ENCODE measurements at regions not wholly inside any gene's neighbourhood (a gene's known extent, or its start where the extent isn't known, plus 50 kb on each side); places are given as distances from the start of the nearest gene placed in this dataset.

- H3K27ac ChIP-seq = no peak overlapping the region
- no peaks in the 10 kb centered on the region for H3K4me1 ChIP-seq
- no peaks in the 10 kb centered on the region for H3K27me3 ChIP-seq
- DNase-seq = no peak
- no peaks in the 10 kb centered on the region for H3K36me3 ChIP-seq
- intact Hi-C loops (cut with DNase I) = no loop called here
- TF ChIP-seq, protein P1, sequence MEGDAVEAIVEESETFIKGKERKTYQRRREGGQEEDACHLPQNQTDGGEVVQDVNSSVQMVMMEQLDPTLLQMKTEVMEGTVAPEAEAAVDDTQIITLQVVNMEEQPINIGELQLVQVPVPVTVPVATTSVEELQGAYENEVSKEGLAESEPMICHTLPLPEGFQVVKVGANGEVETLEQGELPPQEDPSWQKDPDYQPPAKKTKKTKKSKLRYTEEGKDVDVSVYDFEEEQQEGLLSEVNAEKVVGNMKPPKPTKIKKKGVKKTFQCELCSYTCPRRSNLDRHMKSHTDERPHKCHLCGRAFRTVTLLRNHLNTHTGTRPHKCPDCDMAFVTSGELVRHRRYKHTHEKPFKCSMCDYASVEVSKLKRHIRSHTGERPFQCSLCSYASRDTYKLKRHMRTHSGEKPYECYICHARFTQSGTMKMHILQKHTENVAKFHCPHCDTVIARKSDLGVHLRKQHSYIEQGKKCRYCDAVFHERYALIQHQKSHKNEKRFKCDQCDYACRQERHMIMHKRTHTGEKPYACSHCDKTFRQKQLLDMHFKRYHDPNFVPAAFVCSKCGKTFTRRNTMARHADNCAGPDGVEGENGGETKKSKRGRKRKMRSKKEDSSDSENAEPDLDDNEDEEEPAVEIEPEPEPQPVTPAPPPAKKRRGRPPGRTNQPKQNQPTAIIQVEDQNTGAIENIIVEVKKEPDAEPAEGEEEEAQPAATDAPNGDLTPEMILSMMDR (IDR thresholded peaks at IDR 0.05) = no peak
- TF ChIP-seq POLR2A (IDR thresholded peaks at IDR 0.05) = no peak
- no peak overlapping the region for H3K4me3 ChIP-seq
- no peaks in the 10 kb centered on the region for H3K9me3 ChIP-seq
Observed at GRCh38 chr6:47118611-47119010, 76.5 kb upstream of the ADGRF1 start.

GRCh38 chr6:47117314-47117713 is 75.2 kb upstream of the ADGRF1 start:
- WGBS, 2 donors = 88 to 90% methylated on average over 5 of the region's 5 CpGs
- Histone ChIP-seq H3K4me3 (no peak overlapping the region), H3K4me1 (no peaks in the 10 kb centered on the region), H3K27ac (no peak overlapping the region), H3K27me3 (no peaks in the 10 kb centered on the region), H3K9me3 (no peaks in the 10 kb centered on the region), H3K36me3 (no peaks in the 10 kb centered on the region)
- TF ChIP-seq POLR2A (IDR thresholded peaks at IDR 0.05) = no peak
- TF ChIP-seq, protein P1 (IDR thresholded peaks at IDR 0.05) = no peak
- intact Hi-C loops (cut with DNase I) = no loop called here
- no peak for DNase-seq

DNA sequence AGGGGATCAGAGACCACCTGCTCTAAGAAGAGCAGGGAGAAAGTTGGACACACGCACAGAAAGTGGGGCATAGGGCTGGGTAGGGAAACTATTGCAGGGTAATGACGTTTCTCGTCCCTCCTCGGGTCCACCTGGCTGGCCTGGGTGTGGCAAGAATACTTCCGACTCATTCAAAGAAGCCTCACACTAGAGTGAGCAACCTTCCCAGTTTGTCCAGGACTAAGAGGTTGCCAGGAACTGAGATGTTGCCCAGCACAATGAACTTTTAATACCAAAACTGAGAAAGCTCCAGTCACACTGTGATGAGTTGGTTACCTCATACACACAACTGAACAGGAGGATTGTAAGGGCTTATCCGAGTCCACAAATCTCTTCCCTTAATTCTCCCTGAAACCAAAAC is 74.5 kb upstream of the ADGRF1 start:
- DNase-seq = no peak
- Histone ChIP-seq H3K4me3 (no peak overlapping the region), H3K4me1 (no peaks in the 10 kb centered on the region), H3K9me3 (no peaks in the 10 kb centered on the region), H3K27ac (no peak overlapping the region), H3K27me3 (no peaks in the 10 kb centered on the region), H3K36me3 (no peaks in the 10 kb centered on the region)
- WGBS, 2 donors = 86 to 89% methylated on average over 6 of the region's 6 CpGs
- TF ChIP-seq, protein P1 (IDR thresholded peaks at IDR 0.05) = no peak
- no peak for TF ChIP-seq POLR2A (IDR thresholded peaks at IDR 0.05)
- intact Hi-C loops (cut with DNase I) = no loop called here

GRCh38 chr6:47116086-47116485 is 74.0 kb upstream of the ADGRF1 start:
- 73 to 81% methylated on average over 2 of the region's 2 CpGs for WGBS, 2 donors
- no peak for TF ChIP-seq POLR2A (IDR thresholded peaks at IDR 0.05)
- intact Hi-C loops (cut with DNase I) = no loop called here
- Histone ChIP-seq H3K9me3 (no peaks in the 10 kb centered on the region), H3K36me3 (no peaks in the 10 kb centered on the region), H3K27ac (no peak overlapping the region), H3K4me1 (no peaks in the 10 kb centered on the region), H3K4me3 (no peak overlapping the region), H3K27me3 (no peaks in the 10 kb centered on the region)
- DNase-seq = no peak

GRCh38 chr6:47114460-47114859 is 72.3 kb upstream of the ADGRF1 start:
- H3K4me3 ChIP-seq = no peak overlapping the region
- DNase-seq = no peak
- H3K36me3 ChIP-seq = no peaks in the 10 kb centered on the region
- H3K27me3 ChIP-seq = no peaks in the 10 kb centered on the region
- WGBS, 2 donors = 83 to 87% methylated on average over 4 of the region's 4 CpGs
- intact Hi-C loops (cut with DNase I) = no loop called here
- no peak overlapping the region for H3K27ac ChIP-seq
- H3K9me3 ChIP-seq = no peaks in the 10 kb centered on the region
- H3K4me1 ChIP-seq = no peaks in the 10 kb centered on the region
- TF ChIP-seq POLR2A (IDR thresholded peaks at IDR 0.05) = no peak
- TF ChIP-seq, protein P1 (IDR thresholded peaks at IDR 0.05) = no peak

DNA sequence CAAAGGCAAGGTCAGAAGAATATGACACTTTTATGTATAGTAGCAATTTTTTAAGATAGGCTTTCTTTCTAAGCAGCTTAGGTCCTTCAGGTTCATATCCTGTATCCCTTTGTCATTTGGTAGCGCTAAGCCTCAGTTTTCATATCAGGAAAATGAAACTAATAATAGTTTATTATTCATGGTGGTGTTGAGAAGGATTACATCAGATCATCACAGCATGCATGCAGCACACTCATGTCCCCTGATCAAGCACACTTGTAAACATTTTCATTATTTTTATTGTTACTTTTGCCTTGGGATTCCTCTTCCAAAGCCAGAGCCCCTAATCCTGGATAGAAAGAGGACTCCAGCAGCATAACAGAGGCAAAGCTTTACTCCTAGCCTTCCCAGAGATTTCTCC is 70.2 kb upstream of the ADGRF1 start:
- WGBS, 2 donors = 92 to 100% methylated on average over 1 of the region's 1 CpG
- H3K27ac ChIP-seq = no peak overlapping the region
- no peaks in the 10 kb centered on the region for H3K9me3 ChIP-seq
- intact Hi-C loops (cut with DNase I) = no loop called here
- no peaks in the 10 kb centered on the region for H3K27me3 ChIP-seq
- no peaks in the 10 kb centered on the region for H3K4me1 ChIP-seq
- DNase-seq = no peak
- TF ChIP-seq, protein P1 (IDR thresholded peaks at IDR 0.05) = no peak
- TF ChIP-seq POLR2A (IDR thresholded peaks at IDR 0.05) = no peak
- no peaks in the 10 kb centered on the region for H3K36me3 ChIP-seq
- no peak overlapping the region for H3K4me3 ChIP-seq
